ENCODE measurements at regions not wholly inside any gene's neighbourhood (a gene's known extent, or its start where the extent isn't known, plus 50 kb on each side); places are given as distances from the start of the nearest gene placed in this dataset.

DNA sequence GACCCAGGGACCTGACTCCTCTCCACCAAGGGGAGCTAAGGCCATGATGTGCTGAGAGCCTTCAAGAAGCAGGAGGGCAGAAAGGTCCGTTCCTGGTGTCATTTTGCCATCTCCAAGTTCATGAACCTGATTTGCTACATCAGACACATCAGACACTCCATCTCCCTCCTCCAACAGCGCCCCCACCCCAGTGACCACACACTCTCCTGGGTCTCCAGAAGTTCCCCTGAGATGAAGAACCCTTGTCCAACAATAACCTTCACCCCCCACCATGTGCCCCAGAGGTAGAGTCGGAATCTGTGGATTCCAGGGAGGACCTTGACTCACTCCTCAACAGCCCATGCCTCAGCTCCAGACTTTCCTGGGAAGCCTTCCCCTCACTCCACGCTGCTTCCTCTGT, 242.8 kb downstream of the CDK5RAP2 start:
- TF ChIP-seq POLR2A (IDR thresholded peaks at IDR 0.05; ENCODE audit: low read depth, low read length) (no peak), POLR2AphosphoS5 (IDR thresholded peaks at IDR 0.05; ENCODE audit: low read depth, low read length) (no peak)

All from GM12891 (cell line).